Transverse colon (tissue), 4 donors: ENCODE measurements at regions not wholly inside any gene's neighbourhood (a gene's known extent, or its start where the extent isn't known, plus 50 kb on each side); places are given as distances from the start of the nearest gene placed in this dataset.

Experiments used
- DNase-seq: peaks from one replicate; pipeline ENCODE4 v3.0.0-alpha.2; 2019
- H3K27ac ChIP-seq, 4 donors: fragments of 200-600 bp; sonication (generic); 2 replicates each; pipeline ENCODE4 v1.5.1; 2016 to 2018; ENCODE audit warnings: inconsistent platforms in 4 of 4
- H3K27me3 ChIP-seq: fragments of 200-600 bp; sonication (generic); 2 replicates; pipeline ENCODE4 v1.5.1; 2017; ENCODE audit warnings: inconsistent platforms
- H3K36me3 ChIP-seq, 4 donors: fragments of 200-600 bp; sonication (generic); 2 replicates each; pipeline ENCODE4 v1.5.1; 2017 to 2019; ENCODE audit warnings: inconsistent platforms in 4 of 4
- H3K4me1 ChIP-seq, 4 donors: fragments of 200-600 bp; sonication (generic); 2 replicates each; pipeline ENCODE4 v1.5.1; 2017 to 2020; ENCODE audit warnings: inconsistent platforms in 4 of 4
- H3K4me3 ChIP-seq, 4 donors: fragments of 200-600 bp; sonication (generic); 1 replicate in 1 of 4; 2 replicates in 3 of 4; pipeline versions ENCODE4 v1.5.1 to v1.6.1; 2017 to 2019; ENCODE audit warnings: inconsistent platforms in 4 of 4
- H3K9me3 ChIP-seq, 2 donors: fragments of 200-600 bp; sonication (generic); 2 replicates each; pipeline ENCODE4 v1.5.1; 2017 to 2019; ENCODE audit warnings: inconsistent platforms in 2 of 2
- EP300 ChIP-seq: sonication (generic); formaldehyde crosslinking; IDR thresholded peaks from one replicate; pipeline ENCODE4 v1.6.1; 2017; ENCODE audit warnings: antibody characterized with exemption, low read depth
- POLR2A ChIP-seq: fragments of 450-650 bp; IDR thresholded peaks from one replicate; pipeline ENCODE4 v1.6.1; 2016; ENCODE audit warnings: antibody characterized with exemption, mild to moderate bottlenecking, moderate library complexity
- POLR2AphosphoS5 ChIP-seq, 3 donors: sonication (generic); formaldehyde crosslinking; IDR thresholded peaks; one replicate each; pipeline ENCODE4 v1.6.1; 2016; ENCODE audit warnings: antibody characterized with exemption in 3 of 3
- WGBS, 2 donors: methylation state at CpG; one replicate each; pipeline ENCODE4 v1.1.5; 2018; ENCODE audit warnings: low coverage in 1 of 2; 5-methylcytosine and 5-hydroxymethylcytosine counted together
- in situ Hi-C, 4 donors: fragments of 200-750 bp; cut with MboI; loops; one replicate each; pipeline versions ENCODE4 v1.15.0 to v1.15.1; 2017; ENCODE audit warnings: low sequenced_read_pairs in 3 of 4, low pct_ligation_motif_present in 1 of 4, low pct_unique_long_range_greater_than_20kb in 1 of 4
- intact Hi-C: fragments of 100-400 bp; cut with DNase I; formaldehyde crosslinking; loops from one replicate; pipeline ENCODE4 v1.15.1; 2023; ENCODE audit warnings: low total_unique reads
- TF ChIP-seq, protein P1 (sequence below), 5 experiments: fragments of 200-600 bp in 3 of 5; fragments of 450-650 bp in 2 of 5; sonication (generic) in 3 of 5; IDR thresholded peaks; 1 replicate in 2 of 5; 2 replicates in 3 of 5; pipeline ENCODE4 v1.5.1; 2016 to 2017; ENCODE audit warnings: antibody characterized with exemption in 5 of 5, inconsistent platforms in 3 of 5, mild to moderate bottlenecking in 2 of 5, moderate library complexity in 1 of 5

DNA sequence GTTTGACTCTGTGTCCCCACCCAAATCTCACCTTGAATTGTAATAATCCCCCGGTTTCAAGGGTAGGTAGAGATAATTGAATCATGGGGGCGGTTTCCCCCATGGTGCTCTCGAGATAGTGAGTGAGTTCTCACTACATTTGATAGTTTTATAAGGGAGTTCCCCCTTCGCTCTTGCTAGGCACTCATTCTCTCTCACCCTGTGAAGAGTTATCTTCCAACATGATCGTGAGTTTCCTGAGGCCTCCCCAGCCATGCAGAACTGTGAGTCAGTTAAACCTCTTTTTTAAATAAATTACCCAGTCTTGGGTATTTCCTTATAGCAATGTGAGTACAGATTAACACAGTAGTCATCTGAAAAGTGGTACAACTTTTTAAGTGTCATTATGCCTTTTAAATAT lies 913.5 kb upstream of the LRRN3 start:
- WGBS, 2 donors: 80 to 84% methylated on average over 5 of the region's 5 CpGs

DNA sequence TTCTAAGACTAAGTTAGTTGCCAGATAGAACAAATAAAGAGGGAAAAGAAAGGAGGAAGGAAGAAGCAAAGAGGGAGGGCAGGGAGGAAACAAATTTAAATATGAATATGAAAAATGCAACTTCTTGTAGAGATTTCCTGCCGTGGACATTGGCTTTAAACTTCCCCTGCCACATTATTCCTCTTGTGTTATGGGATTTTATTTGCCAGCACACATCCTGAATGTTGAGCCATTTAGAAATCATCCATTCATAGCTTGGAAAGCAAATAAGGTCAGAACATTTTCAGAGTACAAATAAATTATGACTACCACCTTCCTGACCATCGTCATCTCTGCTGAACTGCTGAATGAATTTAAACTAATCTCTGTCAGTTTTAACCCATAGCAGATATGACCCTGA lies 911.9 kb upstream of the LRRN3 start:
- H3K27ac ChIP-seq: no peak overlapping the region
- TF ChIP-seq POLR2A (no peak), POLR2AphosphoS5 (IDR thresholded peaks at IDR 0.05) (no peak), EP300 (no peak)
- TF ChIP-seq, protein P1, sequence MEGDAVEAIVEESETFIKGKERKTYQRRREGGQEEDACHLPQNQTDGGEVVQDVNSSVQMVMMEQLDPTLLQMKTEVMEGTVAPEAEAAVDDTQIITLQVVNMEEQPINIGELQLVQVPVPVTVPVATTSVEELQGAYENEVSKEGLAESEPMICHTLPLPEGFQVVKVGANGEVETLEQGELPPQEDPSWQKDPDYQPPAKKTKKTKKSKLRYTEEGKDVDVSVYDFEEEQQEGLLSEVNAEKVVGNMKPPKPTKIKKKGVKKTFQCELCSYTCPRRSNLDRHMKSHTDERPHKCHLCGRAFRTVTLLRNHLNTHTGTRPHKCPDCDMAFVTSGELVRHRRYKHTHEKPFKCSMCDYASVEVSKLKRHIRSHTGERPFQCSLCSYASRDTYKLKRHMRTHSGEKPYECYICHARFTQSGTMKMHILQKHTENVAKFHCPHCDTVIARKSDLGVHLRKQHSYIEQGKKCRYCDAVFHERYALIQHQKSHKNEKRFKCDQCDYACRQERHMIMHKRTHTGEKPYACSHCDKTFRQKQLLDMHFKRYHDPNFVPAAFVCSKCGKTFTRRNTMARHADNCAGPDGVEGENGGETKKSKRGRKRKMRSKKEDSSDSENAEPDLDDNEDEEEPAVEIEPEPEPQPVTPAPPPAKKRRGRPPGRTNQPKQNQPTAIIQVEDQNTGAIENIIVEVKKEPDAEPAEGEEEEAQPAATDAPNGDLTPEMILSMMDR (IDR thresholded peaks at IDR 0.05): no peak
- no peaks in the 10 kb centered on the region for H3K9me3 ChIP-seq
- H3K36me3 ChIP-seq: no peaks in the 10 kb centered on the region
- no peak overlapping the region for H3K4me3 ChIP-seq
- intact Hi-C loops: no loop called here
- WGBS, 2 donors: 21 to 34% methylated on average over 2 of the region's 2 CpGs
- H3K27me3 ChIP-seq: no peaks in the 10 kb centered on the region
- no peaks in the 10 kb centered on the region for H3K4me1 ChIP-seq
- DNase-seq: no peak
- in situ Hi-C loops: no loop called here

More for the DNA sequence above, 913.5 kb upstream of the LRRN3 start:
- H3K4me3 ChIP-seq: no peak overlapping the region
- intact Hi-C loops (no loop called here), in situ Hi-C loops (no loop called here)
- H3K9me3 ChIP-seq: no peaks in the 10 kb centered on the region
- no peak overlapping the region for H3K27ac ChIP-seq
- H3K4me1 ChIP-seq: no peaks in the 10 kb centered on the region
- TF ChIP-seq POLR2AphosphoS5 (IDR thresholded peaks at IDR 0.05) (no peak), POLR2A (no peak), EP300 (no peak)
- TF ChIP-seq, protein P1 (IDR thresholded peaks at IDR 0.05): no peak
- no peaks in the 10 kb centered on the region for H3K36me3 ChIP-seq
- H3K27me3 ChIP-seq: no peaks in the 10 kb centered on the region
- no peak for DNase-seq

DNA sequence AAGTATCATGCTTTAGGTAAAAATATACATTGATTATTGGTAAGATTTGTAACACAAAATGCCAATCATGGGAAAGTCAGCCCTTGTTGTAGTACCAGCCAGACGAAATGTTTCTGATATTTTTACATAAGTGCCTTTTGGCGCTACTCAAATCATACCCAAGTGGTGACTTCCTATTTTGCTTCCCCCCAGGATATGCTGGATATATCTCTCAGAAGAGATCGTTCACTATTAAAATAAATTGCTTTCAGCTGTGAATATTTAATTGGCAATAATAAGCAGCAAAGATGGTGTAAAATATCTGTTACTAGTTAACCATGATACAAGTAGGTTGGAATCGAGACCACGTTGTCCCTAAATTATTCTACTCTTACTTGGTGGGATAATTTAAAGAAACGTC lies 909.2 kb upstream of the LRRN3 start:
- Histone ChIP-seq H3K4me3 (no peak overlapping the region), H3K27ac (no peak overlapping the region), H3K9me3 (no peaks in the 10 kb centered on the region), H3K36me3 (no peaks in the 10 kb centered on the region), H3K4me1 (no peaks in the 10 kb centered on the region), H3K27me3 (no peaks in the 10 kb centered on the region)
- TF ChIP-seq EP300 (no peak), POLR2AphosphoS5 (IDR thresholded peaks at IDR 0.05) (no peak), POLR2A (no peak)
- TF ChIP-seq, protein P1 (IDR thresholded peaks at IDR 0.05): no peak
- intact Hi-C loops (no loop called here), in situ Hi-C loops (no loop called here)
- 79 to 82% methylated on average over 6 of the region's 6 CpGs for WGBS, 2 donors
- DNase-seq: no peak

DNA sequence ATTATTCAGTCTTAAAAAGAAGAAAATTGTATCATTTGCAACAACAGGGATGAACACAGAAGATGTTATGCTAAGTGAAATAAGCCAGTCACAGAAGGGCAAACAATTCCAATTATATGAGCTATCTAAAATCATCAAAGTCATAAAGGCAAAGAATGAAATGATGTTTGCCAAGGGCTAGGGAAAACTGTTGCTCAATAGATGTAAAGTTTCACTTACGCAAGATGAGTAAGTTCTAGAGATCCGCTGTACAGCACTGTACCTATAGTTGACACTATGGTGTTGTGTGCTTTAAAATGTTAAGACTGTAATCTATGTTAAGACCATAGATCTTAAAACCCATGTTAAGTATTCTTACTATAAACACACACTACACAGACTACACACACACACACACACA lies 904.6 kb upstream of the LRRN3 start:
- Histone ChIP-seq H3K4me3 (no peak overlapping the region), H3K4me1 (no peaks in the 10 kb centered on the region), H3K9me3 (no peaks in the 10 kb centered on the region), H3K27ac (no peak overlapping the region), H3K36me3 (no peaks in the 10 kb centered on the region), H3K27me3 (no peaks in the 10 kb centered on the region)
- intact Hi-C loops: no loop called here
- in situ Hi-C loops: no loop called here
- DNase-seq: no peak
- 38 to 50% methylated on average over 2 of the region's 2 CpGs for WGBS, 2 donors
- TF ChIP-seq POLR2A: no peak
- TF ChIP-seq EP300: no peak
- TF ChIP-seq POLR2AphosphoS5 (IDR thresholded peaks at IDR 0.05): no peak
- TF ChIP-seq, protein P1 (IDR thresholded peaks at IDR 0.05): no peak
